Gastrocnemius medialis (tissue), 4 donors: ENCODE measurements at regions not wholly inside any gene's neighbourhood (a gene's known extent, or its start where the extent isn't known, plus 50 kb on each side); places are given as distances from the start of the nearest gene placed in this dataset.

Experiments used
- POLR2A ChIP-seq, 2 donors: fragments of 450-650 bp; IDR thresholded peaks; one replicate each; pipeline ENCODE4 v1.6.1; 2017; ENCODE audit warnings: antibody characterized with exemption in 2 of 2, mild to moderate bottlenecking in 2 of 2, moderate library complexity in 2 of 2
- TF ChIP-seq, protein P1 (sequence below), 5 experiments: fragments of 450-650 bp in 3 of 5; fragments of 200-600 bp in 2 of 5; sonication (generic) in 2 of 5; IDR thresholded peaks in 4 of 5; conservative IDR thresholded peaks in 1 of 5; 1 replicate in 4 of 5; 2 replicates in 1 of 5; pipeline ENCODE4 v1.5.1; 2016 to 2019; ENCODE audit warnings: antibody characterized with exemption in 5 of 5, mild to moderate bottlenecking in 3 of 5, moderate library complexity in 3 of 5

DNA sequence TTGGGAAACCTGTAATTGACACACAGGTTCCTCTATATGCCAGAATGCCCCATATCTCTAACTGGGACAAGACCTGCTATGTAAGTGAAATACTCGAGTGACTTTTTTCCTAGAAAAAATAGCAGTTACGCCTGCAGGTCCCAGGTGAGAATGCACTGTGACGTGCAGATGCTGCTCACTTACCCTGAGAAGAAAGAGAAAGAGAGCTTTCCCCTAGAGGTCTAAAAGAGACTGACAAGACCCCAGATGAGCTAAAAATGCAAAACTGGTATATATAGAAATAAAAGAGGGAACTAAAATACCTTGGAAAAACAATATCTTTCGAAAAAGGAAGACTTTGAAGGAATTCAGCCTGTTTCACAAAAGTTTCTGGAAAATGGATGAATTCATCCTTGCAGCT lies 383.0 kb upstream of the DCC start:
- TF ChIP-seq, protein P1, sequence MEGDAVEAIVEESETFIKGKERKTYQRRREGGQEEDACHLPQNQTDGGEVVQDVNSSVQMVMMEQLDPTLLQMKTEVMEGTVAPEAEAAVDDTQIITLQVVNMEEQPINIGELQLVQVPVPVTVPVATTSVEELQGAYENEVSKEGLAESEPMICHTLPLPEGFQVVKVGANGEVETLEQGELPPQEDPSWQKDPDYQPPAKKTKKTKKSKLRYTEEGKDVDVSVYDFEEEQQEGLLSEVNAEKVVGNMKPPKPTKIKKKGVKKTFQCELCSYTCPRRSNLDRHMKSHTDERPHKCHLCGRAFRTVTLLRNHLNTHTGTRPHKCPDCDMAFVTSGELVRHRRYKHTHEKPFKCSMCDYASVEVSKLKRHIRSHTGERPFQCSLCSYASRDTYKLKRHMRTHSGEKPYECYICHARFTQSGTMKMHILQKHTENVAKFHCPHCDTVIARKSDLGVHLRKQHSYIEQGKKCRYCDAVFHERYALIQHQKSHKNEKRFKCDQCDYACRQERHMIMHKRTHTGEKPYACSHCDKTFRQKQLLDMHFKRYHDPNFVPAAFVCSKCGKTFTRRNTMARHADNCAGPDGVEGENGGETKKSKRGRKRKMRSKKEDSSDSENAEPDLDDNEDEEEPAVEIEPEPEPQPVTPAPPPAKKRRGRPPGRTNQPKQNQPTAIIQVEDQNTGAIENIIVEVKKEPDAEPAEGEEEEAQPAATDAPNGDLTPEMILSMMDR (IDR thresholded peaks at IDR 0.05 in 4 of 5, conservative IDR thresholded peaks at IDR 0.05 in 1 of 5) = no peak
- no peak for TF ChIP-seq POLR2A (IDR thresholded peaks at IDR 0.05)
